ENCODE measurements at regions not wholly inside any gene's neighbourhood (a gene's known extent, or its start where the extent isn't known, plus 50 kb on each side); places are given as distances from the start of the nearest gene placed in this dataset.
"Not testable (repeated sequence)": the region's sequence is repeated elsewhere in the genome, so short reads cannot be mapped to it uniquely, and the experiment has no call there.

DNA sequence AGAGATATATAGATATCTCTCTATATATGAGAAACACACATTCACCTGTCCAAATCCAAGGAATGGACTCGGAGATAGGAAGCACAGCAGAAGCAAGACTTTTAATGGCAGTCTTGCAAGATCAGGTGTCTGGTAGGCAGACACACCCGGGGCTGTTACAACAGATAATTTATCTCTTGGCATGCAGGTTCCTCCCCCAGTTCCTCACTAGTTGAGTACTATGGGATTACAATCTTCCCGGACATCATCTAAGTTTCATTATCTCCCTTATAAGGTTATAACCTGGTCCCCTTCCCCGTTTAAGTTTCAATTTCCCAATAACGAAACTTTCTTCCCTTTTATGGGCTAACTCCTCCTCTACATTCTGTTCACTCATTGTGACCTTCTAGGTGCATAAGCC is 399.3 kb downstream of the PPP1R3A start:
- Histone ChIP-seq H3K27ac (ENCODE audit: low read depth, low read length) (no peak overlapping the region), H3K36me3 (ENCODE audit: control insufficient read depth, insufficient read depth, low read length) (no peaks in the 10 kb centered on the region), H3K9me3 (ENCODE audit: control insufficient read depth, insufficient read depth, low read depth, low read length) (no peaks in the 10 kb centered on the region; the same call in 1 of the 2 replicates), H3K4me1 (ENCODE audit: control insufficient read depth, insufficient read depth, low read length) (no peaks in the 10 kb centered on the region), H3K4me3 (ENCODE audit: low read depth, low read length) (no peak overlapping the region), H3K27me3 (ENCODE audit: control insufficient read depth, insufficient read depth, low read length) (no peaks in the 10 kb centered on the region), H3K9ac (ENCODE audit: low read length) (no peak overlapping the region)

DNA sequence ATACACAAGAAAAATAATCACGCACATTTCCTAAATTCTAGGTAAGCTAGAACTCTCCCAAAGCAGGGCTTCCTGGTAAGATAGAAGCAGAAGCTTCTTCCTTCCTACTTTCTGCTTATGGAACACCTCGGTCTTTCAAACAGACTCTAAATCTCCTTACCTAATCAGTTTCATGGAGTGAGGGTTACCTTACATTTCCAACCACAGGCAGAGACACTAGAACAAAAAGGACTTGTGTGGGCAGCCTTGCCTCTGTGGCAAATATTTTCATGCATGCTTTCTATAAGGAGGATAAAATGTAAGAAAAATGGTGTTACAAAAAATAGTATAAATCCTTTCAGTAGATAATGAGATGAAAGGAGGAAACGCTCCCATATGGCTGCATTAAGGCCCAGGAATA is 386.3 kb upstream of the SMIM30 start:
- no peak overlapping the region for H3K9ac ChIP-seq (ENCODE audit: low read length)
- no peak overlapping the region for H3K4me3 ChIP-seq (ENCODE audit: low read depth, low read length)
- no peak overlapping the region for H3K27ac ChIP-seq (ENCODE audit: low read depth, low read length)
- no peaks in the 10 kb centered on the region for H3K27me3 ChIP-seq (ENCODE audit: control insufficient read depth, insufficient read depth, low read length)
- H3K36me3 ChIP-seq (ENCODE audit: control insufficient read depth, insufficient read depth, low read length), result no peaks in the 10 kb centered on the region
- no peaks in the 10 kb centered on the region for H3K9me3 ChIP-seq (ENCODE audit: control insufficient read depth, insufficient read depth, low read depth, low read length)
- H3K4me1 ChIP-seq (ENCODE audit: control insufficient read depth, insufficient read depth, low read length), result no peaks in the 10 kb centered on the region

DNA sequence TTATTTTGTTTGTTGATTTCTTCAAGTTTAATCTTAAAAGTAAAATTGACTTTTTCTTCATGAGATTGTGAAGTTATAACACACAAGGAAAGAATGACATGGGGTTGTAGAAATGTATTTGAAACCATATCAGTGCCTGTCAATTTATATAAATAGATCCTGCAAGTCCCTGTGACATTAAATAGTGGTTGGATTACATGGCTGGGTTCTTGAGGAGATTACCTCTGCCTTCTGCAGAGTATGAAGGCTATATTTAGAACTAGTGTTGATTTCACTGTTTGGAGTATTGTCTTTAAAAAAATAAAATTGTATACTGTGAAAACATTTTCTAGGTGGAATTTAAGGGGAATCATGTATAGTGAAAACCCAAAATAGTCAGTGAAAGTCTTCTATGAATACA is 385.8 kb upstream of the SMIM30 start:
- no peak overlapping the region for H3K9ac ChIP-seq (ENCODE audit: low read length)
- no peak overlapping the region for H3K27ac ChIP-seq (ENCODE audit: low read depth, low read length)
- no peaks in the 10 kb centered on the region for H3K36me3 ChIP-seq (ENCODE audit: control insufficient read depth, insufficient read depth, low read length)
- H3K27me3 ChIP-seq (ENCODE audit: control insufficient read depth, insufficient read depth, low read length), result no peaks in the 10 kb centered on the region
- no peaks in the 10 kb centered on the region for H3K4me1 ChIP-seq (ENCODE audit: control insufficient read depth, insufficient read depth, low read length)
- no peak overlapping the region for H3K4me3 ChIP-seq (ENCODE audit: low read depth, low read length)
- no peaks in the 10 kb centered on the region for H3K9me3 ChIP-seq (ENCODE audit: control insufficient read depth, insufficient read depth, low read depth, low read length)

DNA sequence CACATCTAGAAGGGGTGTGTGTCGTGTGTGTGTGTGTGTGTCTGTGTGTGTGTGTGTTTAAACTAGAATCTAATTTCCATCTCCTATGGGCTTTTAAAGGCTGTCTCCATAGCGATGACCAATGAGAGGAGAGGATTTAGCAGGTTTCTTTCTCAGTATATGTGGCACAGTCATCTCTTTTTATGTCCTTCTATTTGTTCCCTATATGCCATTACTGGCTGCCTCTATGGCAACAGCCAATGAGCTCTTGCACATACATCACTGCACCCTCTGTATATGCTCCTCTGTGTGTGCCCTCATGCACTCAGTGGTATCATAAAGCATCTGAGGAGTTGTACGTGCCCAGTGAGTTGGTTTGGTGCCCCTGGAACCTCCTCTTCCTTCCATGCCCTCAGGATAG is 378.2 kb upstream of the SMIM30 start:
- not testable (repeated sequence) for H3K4me1 ChIP-seq (ENCODE audit: control insufficient read depth, insufficient read depth, low read length); H3K36me3 ChIP-seq (ENCODE audit: control insufficient read depth, insufficient read depth, low read length); H3K9me3 ChIP-seq (ENCODE audit: control insufficient read depth, insufficient read depth, low read depth, low read length); H3K27ac ChIP-seq (ENCODE audit: low read depth, low read length); H3K9ac ChIP-seq (ENCODE audit: low read length); H3K27me3 ChIP-seq (ENCODE audit: control insufficient read depth, insufficient read depth, low read length); H3K4me3 ChIP-seq (ENCODE audit: low read depth, low read length)

DNA sequence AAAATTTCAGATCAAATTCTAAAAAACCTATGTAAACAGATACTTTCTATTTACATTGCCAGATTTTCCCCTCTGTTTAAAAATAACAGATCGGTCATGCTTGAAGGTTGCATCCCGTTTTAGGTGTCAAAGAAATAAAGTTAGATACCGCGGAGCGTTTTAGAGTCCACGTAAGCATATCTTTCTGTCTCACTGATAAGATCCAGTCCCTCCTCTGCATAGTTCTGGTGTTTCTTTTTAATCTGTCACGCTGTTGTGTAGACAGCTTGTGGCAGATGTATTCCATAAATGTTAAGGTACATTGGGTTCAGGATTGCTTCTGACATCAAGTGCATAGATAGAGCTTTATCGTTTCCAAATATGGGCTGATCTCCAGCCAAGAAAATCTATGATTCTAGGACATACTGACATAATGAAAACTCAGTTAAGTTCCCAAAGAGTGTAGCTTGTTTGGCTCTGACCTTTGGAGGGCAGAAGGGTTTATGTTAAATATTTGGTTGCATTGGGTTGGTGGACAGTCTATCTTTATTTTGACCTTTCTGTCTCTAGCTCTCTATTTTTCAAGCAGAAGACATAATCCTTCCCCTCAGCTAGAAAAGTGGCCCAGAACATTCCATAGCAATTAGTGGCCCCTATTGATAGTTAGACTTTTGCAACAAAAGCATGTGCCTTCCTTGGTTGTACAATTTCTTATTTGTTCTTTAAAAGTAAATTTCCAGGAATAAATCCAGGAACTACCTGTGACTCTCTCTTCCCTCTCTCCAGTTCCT is 376.6 kb upstream of the SMIM30 start:
- H3K9me3 ChIP-seq (ENCODE audit: control insufficient read depth, insufficient read depth, low read depth, low read length); H3K27me3 ChIP-seq (ENCODE audit: control insufficient read depth, insufficient read depth, low read length); H3K4me3 ChIP-seq (ENCODE audit: low read depth, low read length); H3K4me1 ChIP-seq (ENCODE audit: control insufficient read depth, insufficient read depth, low read length); H3K36me3 ChIP-seq (ENCODE audit: control insufficient read depth, insufficient read depth, low read length); H3K9ac ChIP-seq (ENCODE audit: low read length); H3K27ac ChIP-seq (ENCODE audit: low read depth, low read length): not testable (repeated sequence)

DNA sequence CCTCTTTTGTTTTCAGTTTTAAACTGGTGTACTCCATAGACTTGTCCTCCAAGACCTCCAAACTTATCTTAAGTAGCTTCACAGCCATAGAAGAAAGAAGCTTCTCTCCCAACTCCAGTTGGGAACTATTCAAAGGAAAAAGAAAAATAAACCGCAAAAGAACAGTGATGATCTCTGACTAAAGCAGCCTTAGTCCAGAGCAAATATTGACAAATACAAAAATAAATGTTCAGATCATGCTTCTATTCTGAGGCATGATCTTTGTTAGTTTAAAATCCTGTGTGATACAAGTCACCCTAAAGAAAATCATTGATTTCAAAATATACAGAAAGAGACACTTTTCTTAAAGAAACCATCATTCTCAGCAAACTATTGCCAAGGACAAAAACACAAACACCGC is 373.0 kb upstream of the SMIM30 start:
- H3K9me3 ChIP-seq (ENCODE audit: control insufficient read depth, insufficient read depth, low read depth, low read length), result peaks cover 9% of the 10 kb centered on the region; the same call in 1 of the 2 replicates
- no peak overlapping the region for H3K9ac ChIP-seq (ENCODE audit: low read length)
- H3K36me3 ChIP-seq (ENCODE audit: control insufficient read depth, insufficient read depth, low read length), result no peaks in the 10 kb centered on the region
- H3K27me3 ChIP-seq (ENCODE audit: control insufficient read depth, insufficient read depth, low read length), result no peaks in the 10 kb centered on the region
- H3K4me1 ChIP-seq (ENCODE audit: control insufficient read depth, insufficient read depth, low read length), result no peaks in the 10 kb centered on the region
- H3K27ac ChIP-seq (ENCODE audit: low read depth, low read length), result no peak overlapping the region
- H3K4me3 ChIP-seq (ENCODE audit: low read depth, low read length), result no peak overlapping the region

DNA sequence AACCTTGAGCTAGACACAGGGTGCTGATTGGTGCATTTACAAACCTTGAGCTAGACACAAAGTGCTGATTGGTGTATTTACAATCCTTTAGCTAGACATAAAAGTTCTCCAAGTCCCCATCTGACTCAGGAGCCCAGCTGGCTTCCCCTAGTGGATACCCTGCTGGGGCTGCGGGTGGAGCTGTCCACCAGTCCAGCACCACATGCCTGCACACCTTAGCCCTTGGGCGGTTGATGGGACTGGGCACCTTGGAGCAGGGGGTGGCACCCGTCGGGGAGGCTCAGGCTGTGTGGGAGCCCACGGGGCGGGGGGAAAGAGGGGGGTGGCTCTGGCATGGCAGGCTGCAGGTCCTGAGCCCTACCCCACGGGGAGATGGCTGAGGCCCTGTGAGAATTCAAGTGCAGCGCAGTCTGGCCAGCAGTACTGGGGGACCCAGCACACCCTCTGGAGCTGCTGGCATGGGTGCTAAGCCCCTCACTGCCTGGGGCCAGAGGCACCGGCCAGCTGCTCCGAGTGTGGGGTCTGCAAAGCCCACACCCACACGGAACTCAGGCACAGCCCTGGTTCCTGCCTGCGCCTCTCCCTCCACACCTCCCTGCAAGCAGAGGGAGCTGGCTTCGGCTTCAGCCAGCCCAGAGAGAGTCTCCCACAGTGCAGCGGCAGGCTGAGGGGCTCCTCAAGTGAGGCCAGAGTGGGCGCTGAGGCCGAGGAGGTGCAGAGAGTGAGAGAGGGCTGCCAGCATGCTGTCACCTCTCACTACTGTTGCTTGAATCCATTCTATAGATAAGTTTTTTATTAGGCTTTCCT is 369.8 kb upstream of the SMIM30 start:
- no peak overlapping the region for H3K9ac ChIP-seq (ENCODE audit: low read length)
- no peaks in the 10 kb centered on the region for H3K36me3 ChIP-seq (ENCODE audit: control insufficient read depth, insufficient read depth, low read length)
- no peak overlapping the region for H3K27ac ChIP-seq (ENCODE audit: low read depth, low read length)
- H3K9me3 ChIP-seq (ENCODE audit: control insufficient read depth, insufficient read depth, low read depth, low read length), result peaks cover 13% of the 10 kb centered on the region; the same call in 1 of the 2 replicates
- no peaks in the 10 kb centered on the region for H3K27me3 ChIP-seq (ENCODE audit: control insufficient read depth, insufficient read depth, low read length)
- H3K4me3 ChIP-seq (ENCODE audit: low read depth, low read length), result no peak overlapping the region
- no peaks in the 10 kb centered on the region for H3K4me1 ChIP-seq (ENCODE audit: control insufficient read depth, insufficient read depth, low read length)

DNA sequence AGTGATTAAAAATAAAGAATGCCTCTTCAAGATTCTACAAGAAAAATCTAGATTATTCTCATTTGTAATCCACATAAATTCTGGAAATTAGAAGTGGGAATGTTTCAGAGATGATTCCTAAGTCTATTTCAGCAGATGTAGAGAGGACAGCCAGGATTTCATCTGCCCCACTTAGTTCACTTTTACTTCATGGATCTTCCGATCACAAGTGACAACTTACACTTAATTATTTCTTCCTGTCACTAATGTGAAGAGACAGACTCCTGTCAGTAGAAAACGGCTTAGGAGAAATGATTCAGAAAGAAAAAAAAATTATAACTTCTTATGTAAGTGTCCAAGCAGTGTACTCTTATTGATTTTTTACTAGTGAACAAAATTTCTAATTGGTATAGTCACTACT is 368.2 kb upstream of the SMIM30 start:
- no peaks in the 10 kb centered on the region for H3K27me3 ChIP-seq (ENCODE audit: control insufficient read depth, insufficient read depth, low read length)
- no peak overlapping the region for H3K27ac ChIP-seq (ENCODE audit: low read depth, low read length)
- no peaks in the 10 kb centered on the region for H3K4me1 ChIP-seq (ENCODE audit: control insufficient read depth, insufficient read depth, low read length)
- H3K4me3 ChIP-seq (ENCODE audit: low read depth, low read length), result no peak overlapping the region
- H3K9ac ChIP-seq (ENCODE audit: low read length), result no peak overlapping the region
- peaks cover 13% of the 10 kb centered on the region; the same call in 1 of the 2 replicates for H3K9me3 ChIP-seq (ENCODE audit: control insufficient read depth, insufficient read depth, low read depth, low read length)
- H3K36me3 ChIP-seq (ENCODE audit: control insufficient read depth, insufficient read depth, low read length), result no peaks in the 10 kb centered on the region

DNA sequence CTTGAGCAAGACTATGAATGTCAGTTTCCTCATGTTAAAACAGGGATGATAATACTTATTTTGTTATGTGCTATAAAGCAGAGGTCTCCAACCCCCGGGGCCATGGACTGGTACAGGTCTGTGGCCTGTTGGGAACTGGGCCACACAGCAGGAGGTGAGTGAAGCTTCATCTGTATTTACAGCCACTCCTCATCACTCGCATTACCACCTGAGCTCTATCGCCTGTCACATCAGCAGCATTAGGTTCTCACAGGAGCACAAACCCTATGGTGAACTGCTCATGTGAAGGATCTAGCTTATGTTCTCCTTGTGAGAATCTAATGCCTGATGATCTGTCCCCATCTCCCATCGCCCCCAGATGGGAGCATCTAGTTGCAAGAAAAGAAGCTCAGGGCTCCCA is 365.3 kb upstream of the SMIM30 start:
- Histone ChIP-seq H3K4me1 (ENCODE audit: control insufficient read depth, insufficient read depth, low read length) (no peaks in the 10 kb centered on the region), H3K36me3 (ENCODE audit: control insufficient read depth, insufficient read depth, low read length) (no peaks in the 10 kb centered on the region), H3K27me3 (ENCODE audit: control insufficient read depth, insufficient read depth, low read length) (no peaks in the 10 kb centered on the region), H3K9ac (ENCODE audit: low read length) (no peak overlapping the region), H3K9me3 (ENCODE audit: control insufficient read depth, insufficient read depth, low read depth, low read length) (peaks cover 11% of the 10 kb centered on the region; the same call in 1 of the 2 replicates), H3K4me3 (ENCODE audit: low read depth, low read length) (no peak overlapping the region), H3K27ac (ENCODE audit: low read depth, low read length) (no peak overlapping the region)

DNA sequence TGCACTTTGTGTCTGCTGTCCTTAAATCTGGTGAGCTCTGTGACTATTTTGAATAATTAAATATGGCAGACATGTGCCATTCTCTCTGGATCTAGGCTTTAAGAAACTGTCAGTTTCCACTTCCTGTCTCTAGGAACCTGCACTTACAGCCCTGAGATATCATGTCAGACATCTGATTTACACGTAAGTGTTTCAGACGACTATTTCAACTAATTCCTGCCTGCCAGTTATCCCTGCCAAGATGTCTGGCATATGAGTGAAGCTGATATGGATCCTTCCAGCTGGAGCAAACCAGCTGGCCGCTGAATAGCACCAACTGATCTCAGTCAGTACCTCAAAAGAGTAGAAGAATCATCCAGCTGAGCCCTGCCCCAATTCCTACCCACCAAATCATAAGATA is 362.2 kb upstream of the SMIM30 start:
- Histone ChIP-seq H3K36me3 (ENCODE audit: control insufficient read depth, insufficient read depth, low read length) (no peaks in the 10 kb centered on the region), H3K9ac (ENCODE audit: low read length) (no peak overlapping the region), H3K27me3 (ENCODE audit: control insufficient read depth, insufficient read depth, low read length) (no peaks in the 10 kb centered on the region), H3K4me1 (ENCODE audit: control insufficient read depth, insufficient read depth, low read length) (no peaks in the 10 kb centered on the region), H3K27ac (ENCODE audit: low read depth, low read length) (no peak overlapping the region), H3K4me3 (ENCODE audit: low read depth, low read length) (no peak overlapping the region), H3K9me3 (ENCODE audit: control insufficient read depth, insufficient read depth, low read depth, low read length) (peaks cover 4% of the 10 kb centered on the region; the same call in 1 of the 2 replicates)

DNA sequence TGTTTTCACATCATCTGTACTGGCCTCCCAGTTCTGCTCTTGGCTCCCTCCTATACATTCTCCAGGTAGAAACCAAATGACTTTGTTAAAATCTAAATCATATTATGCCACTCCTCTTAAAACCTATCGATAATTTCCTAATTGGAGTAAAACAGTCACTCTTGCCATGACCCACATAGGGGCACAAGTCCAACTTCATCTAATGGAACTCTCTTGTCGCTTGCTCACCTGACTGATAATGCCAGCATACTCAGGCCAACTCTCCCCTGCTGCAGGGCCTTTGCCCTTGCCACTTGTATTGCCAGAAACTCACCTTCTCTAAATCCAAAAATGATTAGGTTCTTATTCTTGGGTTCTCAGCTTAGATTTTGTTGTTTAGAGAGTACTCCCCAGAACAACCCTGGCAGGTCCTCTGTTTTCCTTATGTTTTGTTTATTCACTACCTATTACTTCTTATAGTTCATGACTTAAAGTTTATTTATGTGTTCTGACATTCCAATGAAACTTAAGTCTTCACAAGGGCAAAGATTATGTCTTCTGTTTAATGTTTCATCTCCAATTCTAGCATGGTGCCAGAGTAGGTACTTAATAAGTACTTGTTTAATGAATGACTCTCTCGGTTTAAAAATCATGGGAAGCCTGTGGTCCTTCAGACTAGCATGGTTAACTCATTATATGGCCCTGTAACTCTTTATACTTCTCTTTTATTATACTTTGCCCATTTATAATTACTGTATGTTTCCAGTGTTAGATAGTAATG is 345.9 kb upstream of the SMIM30 start:
- Histone ChIP-seq H3K27ac (ENCODE audit: low read depth, low read length) (no peak overlapping the region), H3K9me3 (ENCODE audit: control insufficient read depth, insufficient read depth, low read depth, low read length) (no peaks in the 10 kb centered on the region), H3K4me1 (ENCODE audit: control insufficient read depth, insufficient read depth, low read length) (no peaks in the 10 kb centered on the region), H3K36me3 (ENCODE audit: control insufficient read depth, insufficient read depth, low read length) (no peaks in the 10 kb centered on the region), H3K27me3 (ENCODE audit: control insufficient read depth, insufficient read depth, low read length) (no peaks in the 10 kb centered on the region), H3K4me3 (ENCODE audit: low read depth, low read length) (no peak overlapping the region), H3K9ac (ENCODE audit: low read length) (no peak overlapping the region)

Data from HUES6 (cell line).